ENCODE measurements at regions not wholly inside any gene's neighbourhood (a gene's known extent, or its start where the extent isn't known, plus 50 kb on each side); places are given as distances from the start of the nearest gene placed in this dataset.
"Not testable (repeated sequence)": the region's sequence is repeated elsewhere in the genome, so short reads cannot be mapped to it uniquely, and the experiment has no call there.

GRCh38 chr10:109809954-109810353 lies 113.4 kb downstream of the XPNPEP1 start:
- DNase-seq: not testable (repeated sequence)

GRCh38 chr10:109801191-109801590 lies 122.1 kb downstream of the XPNPEP1 start:
- DNase-seq: not testable (repeated sequence)

- DNase-seq: no peak
These were observed 132.7 kb downstream of the XPNPEP1 start for GRCh38 chr10:109790647-109791046.

- no peak for DNase-seq
These were observed 139.1 kb downstream of the XPNPEP1 start for GRCh38 chr10:109784236-109784635.

GRCh38 chr10:109783286-109783685 lies 140.0 kb downstream of the XPNPEP1 start:
- DNase-seq: no peak

GRCh38 chr10:109780997-109781396 lies 142.3 kb downstream of the XPNPEP1 start:
- no peak for DNase-seq

DNA sequence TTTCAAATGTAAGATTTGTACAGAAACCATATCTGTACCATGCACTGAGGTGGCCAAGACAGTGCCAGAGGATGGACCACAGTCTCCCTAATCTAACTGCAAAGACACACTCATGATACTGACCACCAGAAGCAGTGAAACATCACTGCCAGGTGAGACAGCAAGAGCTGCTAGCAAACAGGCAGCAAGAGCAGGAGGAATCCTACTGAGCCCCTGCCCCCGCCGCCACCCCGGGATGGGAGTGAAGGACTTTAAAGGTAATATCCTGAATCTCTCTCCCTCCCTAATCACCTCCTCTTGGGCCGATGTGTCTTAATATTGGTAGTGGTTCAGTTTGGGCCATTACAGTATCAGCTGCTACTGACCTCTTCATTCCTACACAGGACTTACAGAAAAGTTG lies 144.3 kb downstream of the XPNPEP1 start:
- DNase-seq: no peak

GRCh38 chr10:109774121-109774440 lies 149.2 kb downstream of the XPNPEP1 start:
- DNase-seq: no peak

- peak; percentile 9 for DNase-seq
These were observed 149.8 kb downstream of the XPNPEP1 start for GRCh38 chr10:109773288-109774120.

DNA sequence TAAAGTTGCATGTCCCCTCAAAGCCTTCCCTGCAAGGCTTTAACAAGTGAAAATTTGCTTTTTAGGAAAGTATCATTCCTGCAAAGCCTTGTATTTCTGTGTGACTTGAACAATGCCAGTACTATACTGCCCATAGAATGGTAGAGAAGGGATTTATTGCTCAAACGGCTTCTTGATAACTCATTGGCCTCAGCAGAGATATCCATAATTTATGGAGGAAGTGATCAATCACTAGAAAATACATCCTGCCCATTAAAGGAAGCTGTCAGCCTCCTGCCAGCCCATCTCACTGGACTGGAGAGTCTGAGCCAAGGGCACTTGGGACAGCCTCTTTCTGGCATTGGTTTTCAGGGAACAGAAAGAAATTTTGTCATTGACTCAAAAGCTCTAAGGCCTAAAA lies 152.6 kb downstream of the XPNPEP1 start:
- DNase-seq: no peak

DNA sequence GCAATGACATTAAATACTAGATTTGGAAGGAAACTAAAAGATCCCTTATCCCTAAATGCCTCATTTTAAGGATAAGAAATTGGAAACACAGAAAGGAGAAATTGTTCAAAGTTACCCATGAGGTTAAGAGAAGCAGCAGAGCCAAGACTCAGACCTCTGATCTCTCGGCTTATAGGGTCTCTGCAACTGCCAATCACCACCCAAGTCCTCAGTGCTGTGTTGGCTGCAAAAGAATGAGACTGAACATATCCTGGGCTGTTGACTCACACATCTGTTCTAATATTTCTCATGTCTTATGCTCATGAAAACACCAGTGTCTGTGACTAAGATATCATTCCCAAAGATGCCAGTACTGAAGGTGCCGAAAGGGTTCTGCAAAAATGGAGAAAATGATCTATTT lies 153.3 kb downstream of the XPNPEP1 start:
- DNase-seq: no peak

DNA sequence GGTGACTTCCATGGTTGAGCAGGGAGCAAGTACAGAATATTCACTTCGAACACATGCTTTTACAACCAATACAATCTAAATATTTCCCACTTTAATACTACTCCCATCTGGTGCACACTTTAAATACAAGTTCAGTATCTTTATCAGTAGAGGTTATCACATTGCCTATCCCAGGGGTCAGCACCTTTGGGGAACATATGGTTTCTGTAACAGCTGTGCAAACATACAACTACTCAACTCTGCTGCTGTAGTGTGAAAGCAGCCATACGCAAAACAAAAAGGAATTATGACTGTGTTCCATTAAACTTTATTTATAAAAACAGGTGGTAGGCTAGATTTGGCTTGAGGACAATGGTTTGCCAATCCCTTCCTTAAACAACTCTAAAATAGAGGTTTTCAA lies 157.5 kb downstream of the XPNPEP1 start:
- no peak for DNase-seq

- DNase-seq: no peak
These were observed 160.8 kb downstream of the XPNPEP1 start for GRCh38 chr10:109762555-109762954.

GRCh38 chr10:109757670-109758069 lies 165.6 kb downstream of the XPNPEP1 start:
- not testable (repeated sequence) for DNase-seq

DNA sequence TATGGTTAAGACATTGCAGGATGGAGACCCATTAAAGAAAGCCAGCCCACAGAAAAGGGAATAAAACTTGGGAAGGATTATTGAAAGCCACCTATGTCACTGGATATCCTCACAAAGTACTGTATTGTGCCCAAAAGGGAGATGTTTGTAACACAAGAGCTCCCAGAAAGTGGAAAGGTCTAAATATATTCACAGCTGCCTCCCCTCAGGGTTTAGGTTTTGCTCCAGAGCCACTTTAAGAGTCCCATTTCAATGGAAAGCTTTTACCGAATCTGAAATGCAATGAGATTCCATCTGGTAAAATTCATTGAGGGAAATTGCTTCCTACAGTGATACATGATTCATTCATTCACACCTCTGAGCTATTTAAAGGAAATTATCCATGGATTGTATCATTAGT lies 176.4 kb downstream of the XPNPEP1 start:
- no peak for DNase-seq

DNA sequence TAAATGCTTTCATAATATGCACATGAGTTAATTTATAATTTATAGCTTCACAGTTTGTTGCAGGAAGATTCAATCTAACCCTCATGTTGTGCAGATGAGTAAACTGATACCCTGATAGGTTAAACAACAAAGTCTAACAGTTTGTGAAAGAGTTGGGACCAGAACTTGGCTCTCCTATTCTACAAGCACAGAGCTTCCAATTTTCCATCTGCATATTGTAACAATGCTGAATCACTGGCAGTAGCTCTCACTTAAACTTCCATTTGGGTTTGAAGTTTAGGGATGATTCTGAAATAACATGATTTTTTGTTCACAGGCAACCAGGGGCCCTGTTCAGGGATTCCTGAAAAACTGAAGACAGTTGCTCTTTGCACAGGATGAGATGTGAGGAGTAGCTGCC lies 179.3 kb downstream of the XPNPEP1 start:
- peak; percentile 51 for DNase-seq

GRCh38 chr10:109743574-109743973 lies 179.7 kb downstream of the XPNPEP1 start:
- DNase-seq: no peak

DNA sequence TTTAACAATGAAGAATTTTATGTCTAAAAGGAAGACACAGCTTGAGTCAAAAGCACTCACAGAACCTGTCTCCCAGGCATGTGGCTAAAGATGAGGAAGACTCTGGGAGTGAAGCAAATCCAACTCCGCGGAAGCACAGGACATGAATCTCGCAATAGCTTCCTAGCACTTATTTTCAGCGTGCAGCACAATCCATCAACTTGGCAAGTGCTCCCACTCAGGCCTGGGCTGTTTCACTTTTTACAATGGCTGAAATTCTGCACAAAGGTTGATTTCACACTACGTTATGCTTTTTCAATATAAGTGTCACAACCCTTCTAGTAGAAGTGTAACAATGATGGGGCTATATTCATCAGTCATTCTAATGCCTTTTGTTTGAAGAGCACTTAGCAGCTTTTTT lies 180.2 kb downstream of the XPNPEP1 start:
- DNase-seq: no peak

- no peak for DNase-seq
These were observed 181.6 kb downstream of the XPNPEP1 start for GRCh38 chr10:109741712-109742111.

- no peak for DNase-seq
These were observed 182.9 kb downstream of the XPNPEP1 start for GRCh38 chr10:109740436-109740835.

DNA sequence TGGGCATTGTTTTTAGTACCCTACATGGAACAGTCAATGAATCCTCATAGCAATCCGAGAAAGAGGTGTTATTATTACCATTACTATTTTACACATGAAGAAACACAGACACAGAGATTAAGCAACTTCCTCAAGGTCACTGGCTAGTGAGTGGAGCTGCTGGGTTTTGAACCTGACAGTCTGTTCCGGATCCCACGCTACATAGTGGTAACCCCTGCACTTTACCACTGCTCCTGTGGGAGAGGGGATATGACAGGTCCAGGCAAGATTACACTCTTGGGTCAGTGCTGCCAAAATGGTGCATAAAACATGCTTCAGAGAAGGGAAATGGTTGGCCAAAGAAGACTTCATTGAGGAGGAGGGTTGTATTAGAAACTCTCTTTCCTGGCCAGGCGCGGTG lies 185.7 kb downstream of the XPNPEP1 start:
- DNase-seq: no peak

GRCh38 chr10:109737009-109737408 lies 186.3 kb downstream of the XPNPEP1 start:
- no peak for DNase-seq

DNA sequence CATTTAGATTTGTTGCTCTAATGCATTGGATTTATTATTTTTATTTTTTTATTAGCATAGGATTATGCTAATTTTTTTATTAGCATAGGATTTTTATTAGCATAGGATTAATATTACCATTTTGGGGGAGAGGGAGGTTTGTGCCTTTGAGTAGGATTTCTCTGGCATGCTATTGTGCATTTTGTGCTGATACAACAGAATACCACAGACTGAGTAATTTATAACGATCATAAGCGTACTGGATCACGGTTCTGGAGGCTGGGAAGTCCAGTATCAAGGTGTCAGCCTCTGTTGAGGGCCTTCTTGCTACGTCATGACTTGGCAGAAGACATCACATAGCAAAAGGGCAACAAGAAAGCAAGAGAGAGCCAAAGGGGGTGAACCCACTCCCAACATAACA lies 187.5 kb downstream of the XPNPEP1 start:
- DNase-seq: no peak

DNA sequence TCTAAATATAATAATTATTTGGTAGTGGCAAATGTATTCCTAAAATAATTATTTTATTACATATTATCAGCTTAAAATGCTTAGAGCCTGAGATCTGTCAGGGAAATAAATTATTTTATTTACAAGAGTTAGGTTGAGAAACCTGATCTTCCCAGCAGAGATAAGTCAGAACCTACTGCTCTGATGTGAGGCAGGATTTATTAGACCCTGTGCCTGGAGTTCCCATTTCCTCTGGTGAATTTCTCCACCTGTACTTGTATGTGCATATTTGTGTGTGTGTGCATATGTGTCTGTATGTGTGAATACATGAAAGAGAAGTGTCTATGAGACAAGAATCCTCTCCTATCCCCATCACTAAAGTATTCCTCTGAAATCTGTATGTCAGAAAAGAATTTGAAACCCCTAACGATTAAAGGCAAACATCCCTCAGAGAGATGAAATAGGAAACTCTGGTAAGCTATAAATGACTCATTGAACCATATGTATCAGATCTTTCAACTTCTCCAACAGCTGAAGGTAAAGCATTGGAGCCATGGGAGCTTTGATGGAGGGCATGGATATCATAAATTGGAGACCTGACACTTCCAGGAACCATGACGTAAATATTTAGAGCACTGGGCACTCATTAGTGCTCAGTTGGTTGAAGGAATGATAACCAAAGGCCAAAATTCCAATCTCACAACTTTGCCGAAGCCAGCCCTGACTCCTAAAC lies 190.9 kb downstream of the XPNPEP1 start:
- DNase-seq: no peak

All from muscle of arm (tissue), 1 donor.